AG09309 (cell line): ENCODE measurements at regions not wholly inside any gene's neighbourhood (a gene's known extent, or its start where the extent isn't known, plus 50 kb on each side); places are given as distances from the start of the nearest gene placed in this dataset.

Experiments
- DNase-seq: peaks from one replicate; pipeline ENCODE4 v3.0.0-alpha.2; 2010; ENCODE audit warnings: low read depth
- H3K4me3 ChIP-seq: 2 replicates; pipeline ENCODE4 v1.5.1; 2011; ENCODE audit warnings: mild to moderate bottlenecking, low read depth, low read length, moderate library complexity; ENCODE audit not compliant: control insufficient read depth
- TF ChIP-seq, protein P1 (sequence below): IDR thresholded peaks from 2 replicates; pipeline ENCODE4 v1.5.1; 2011; ENCODE audit warnings: mild to moderate bottlenecking, low read depth, low read length, inconsistent platforms; ENCODE audit not compliant: insufficient read depth, control insufficient read depth; ENCODE audit errors: missing control alignments

DNA sequence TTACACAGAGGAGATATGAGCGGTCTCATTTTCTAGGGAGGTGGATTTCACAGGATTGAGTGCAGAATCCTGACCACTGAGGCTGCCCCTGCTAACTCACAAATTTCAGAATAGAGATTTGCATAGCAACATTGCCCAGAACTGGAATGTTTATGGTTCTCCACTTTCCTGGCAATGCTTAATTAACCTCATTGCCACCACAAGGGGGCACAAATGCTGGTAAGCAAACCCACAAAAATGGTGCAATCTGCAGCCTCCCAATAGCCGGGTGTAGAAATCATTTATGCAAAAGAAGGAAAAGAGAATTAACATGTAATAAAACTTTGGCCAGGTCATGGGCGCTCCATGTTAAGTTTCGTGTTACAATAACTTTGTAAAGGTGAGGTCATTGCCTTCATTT, 112.4 kb downstream of the CYRIA start:
- TF ChIP-seq, protein P1, sequence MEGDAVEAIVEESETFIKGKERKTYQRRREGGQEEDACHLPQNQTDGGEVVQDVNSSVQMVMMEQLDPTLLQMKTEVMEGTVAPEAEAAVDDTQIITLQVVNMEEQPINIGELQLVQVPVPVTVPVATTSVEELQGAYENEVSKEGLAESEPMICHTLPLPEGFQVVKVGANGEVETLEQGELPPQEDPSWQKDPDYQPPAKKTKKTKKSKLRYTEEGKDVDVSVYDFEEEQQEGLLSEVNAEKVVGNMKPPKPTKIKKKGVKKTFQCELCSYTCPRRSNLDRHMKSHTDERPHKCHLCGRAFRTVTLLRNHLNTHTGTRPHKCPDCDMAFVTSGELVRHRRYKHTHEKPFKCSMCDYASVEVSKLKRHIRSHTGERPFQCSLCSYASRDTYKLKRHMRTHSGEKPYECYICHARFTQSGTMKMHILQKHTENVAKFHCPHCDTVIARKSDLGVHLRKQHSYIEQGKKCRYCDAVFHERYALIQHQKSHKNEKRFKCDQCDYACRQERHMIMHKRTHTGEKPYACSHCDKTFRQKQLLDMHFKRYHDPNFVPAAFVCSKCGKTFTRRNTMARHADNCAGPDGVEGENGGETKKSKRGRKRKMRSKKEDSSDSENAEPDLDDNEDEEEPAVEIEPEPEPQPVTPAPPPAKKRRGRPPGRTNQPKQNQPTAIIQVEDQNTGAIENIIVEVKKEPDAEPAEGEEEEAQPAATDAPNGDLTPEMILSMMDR = peak; percentile 6
- H3K4me3 ChIP-seq = no peak overlapping the region
- DNase-seq = no peak

DNA sequence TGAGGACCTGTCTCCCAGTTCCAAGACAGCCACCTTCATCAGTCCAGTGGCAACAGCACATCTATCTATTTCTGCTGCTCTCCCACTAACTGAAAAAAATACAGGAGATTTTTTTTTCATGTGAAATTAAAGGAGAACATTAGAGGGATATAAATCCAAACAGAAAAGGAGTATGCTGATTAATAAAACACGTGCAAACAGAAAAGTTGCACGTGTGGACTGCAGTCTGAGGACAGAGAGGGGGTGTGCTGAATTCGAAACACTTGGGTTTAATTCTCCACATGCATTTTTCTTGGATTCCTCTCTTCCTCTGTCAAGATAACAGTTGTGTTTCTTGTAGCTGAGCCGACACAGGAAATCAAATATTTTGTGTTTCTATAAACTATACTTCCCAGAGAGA, 113.4 kb downstream of the CYRIA start:
- TF ChIP-seq, protein P1 = no peak
- no peak for DNase-seq
- H3K4me3 ChIP-seq = no peak overlapping the region

DNA sequence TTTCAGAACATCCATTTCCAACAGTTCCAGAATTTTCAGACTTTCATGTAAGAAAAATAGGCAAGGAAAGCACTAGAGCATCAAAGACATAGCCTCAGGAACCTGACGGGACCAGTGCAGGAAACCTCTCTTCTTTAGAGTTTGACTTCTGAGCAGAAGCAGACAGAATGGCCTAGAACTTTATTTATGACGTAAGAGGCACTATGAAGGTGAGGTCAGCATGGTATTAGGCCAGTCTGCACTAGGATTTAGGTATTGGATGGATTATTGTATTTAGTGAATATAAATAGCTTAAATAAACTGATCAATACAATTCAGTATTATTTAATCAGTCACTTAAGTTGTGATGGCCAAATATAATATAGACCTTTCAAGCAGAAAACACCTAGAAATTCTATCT, 117.6 kb downstream of the CYRIA start:
- no peak for DNase-seq
- no peak overlapping the region for H3K4me3 ChIP-seq
- TF ChIP-seq, protein P1 = no peak

DNA sequence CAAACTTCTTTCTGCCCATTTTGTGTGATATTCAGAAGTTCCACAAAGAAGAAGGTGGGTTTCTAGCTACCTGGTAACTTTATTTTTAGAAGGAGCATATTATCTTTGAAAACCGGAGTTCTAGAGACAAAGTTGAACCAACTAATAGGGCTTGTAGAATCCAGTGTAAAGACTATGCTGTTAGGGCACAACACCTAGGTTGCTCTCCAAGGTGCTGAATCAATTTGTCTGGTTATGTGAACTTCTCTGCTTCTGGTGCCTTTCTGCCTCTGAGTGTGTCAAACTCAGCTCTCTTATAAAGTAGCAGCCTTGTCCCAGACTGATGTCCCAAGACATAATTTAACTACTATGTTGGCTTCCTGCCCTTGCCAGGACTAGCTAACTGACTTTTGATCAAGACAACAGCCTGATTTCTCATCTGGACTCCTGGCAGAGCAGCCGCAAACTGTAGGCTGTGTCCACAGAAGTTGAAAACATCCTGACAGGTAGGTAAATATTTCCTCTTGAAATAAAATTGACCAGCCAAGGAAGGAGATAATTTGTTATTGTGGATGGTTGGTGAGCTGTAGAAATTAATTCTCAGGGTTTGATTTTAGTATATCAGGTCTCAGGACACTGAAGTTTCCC, 119.4 kb downstream of the CYRIA start:
- TF ChIP-seq, protein P1 = no peak
- H3K4me3 ChIP-seq = no peak overlapping the region
- DNase-seq = no peak

DNA sequence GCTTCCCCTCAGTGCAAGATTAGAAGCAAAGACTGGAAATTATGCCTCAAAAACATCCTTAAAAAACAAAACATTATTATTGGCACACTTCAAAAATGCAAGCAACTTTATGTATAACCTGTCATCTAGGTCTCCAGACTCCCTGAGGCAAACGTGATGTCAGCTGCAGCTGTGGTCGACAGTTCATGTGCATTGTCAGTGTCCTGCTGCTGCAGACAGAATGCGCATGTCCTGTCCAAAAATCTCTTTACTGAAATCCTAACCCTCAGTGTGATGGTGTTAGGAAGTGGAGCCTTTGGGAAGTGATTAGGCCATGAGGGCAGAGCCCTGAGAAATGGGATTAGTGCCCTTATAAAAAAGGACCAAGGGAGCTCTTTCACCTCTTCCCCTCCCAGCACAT, 126.9 kb downstream of the CYRIA start:
- TF ChIP-seq, protein P1 = no peak
- no peak for DNase-seq
- no peak overlapping the region for H3K4me3 ChIP-seq

DNA sequence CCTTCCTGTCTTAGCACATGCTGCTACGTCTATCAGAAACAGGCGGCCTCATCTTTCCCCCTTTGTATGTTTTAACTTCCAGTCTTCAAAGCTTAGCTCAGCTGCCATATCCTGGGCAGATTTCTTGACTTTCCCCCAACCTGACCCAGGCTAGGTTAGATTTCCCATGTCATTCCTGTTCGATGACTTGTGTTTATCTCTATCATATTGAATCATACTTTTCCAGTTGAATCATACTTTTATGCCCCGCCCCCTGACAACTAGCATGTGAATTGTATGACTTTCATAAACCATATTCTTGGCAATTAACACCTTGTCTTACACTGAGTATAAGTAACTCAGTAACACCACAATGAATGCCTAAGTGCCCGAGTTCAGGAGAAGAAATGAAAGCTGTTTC, 128.3 kb downstream of the CYRIA start:
- DNase-seq = no peak
- H3K4me3 ChIP-seq = no peak overlapping the region
- TF ChIP-seq, protein P1 = no peak

DNA sequence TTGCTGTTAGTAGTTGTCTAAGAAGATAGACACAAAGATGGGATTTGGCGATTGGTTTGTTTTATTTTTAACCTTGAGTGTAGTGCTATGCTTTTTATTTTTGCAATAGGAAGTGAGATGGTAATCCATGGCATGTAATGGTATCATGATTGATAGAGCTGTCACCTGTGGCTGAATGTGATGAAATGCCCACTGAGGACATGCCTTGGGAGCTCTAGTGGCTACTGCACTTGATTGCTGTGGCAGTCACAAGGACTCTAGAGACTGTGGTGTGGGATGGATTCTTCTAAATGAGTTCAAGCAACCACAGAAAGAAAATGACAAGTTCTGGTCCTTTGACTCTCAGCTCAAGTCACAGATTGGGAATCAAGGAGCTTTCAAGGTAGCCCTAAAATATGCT, 139.4 kb downstream of the CYRIA start:
- no peak overlapping the region for H3K4me3 ChIP-seq
- TF ChIP-seq, protein P1 = no peak
- DNase-seq = no peak
